Transverse colon (tissue), 4 donors: ENCODE measurements at regions not wholly inside any gene's neighbourhood (a gene's known extent, or its start where the extent isn't known, plus 50 kb on each side); places are given as distances from the start of the nearest gene placed in this dataset.

Source experiments
- DNase-seq: peaks from one replicate; pipeline ENCODE4 v3.0.0-alpha.2; 2019
- H3K27ac ChIP-seq, 4 donors: fragments of 200-600 bp; sonication (generic); 2 replicates each; pipeline ENCODE4 v1.5.1; 2016 to 2018; ENCODE audit warnings: inconsistent platforms in 4 of 4
- H3K27me3 ChIP-seq: fragments of 200-600 bp; sonication (generic); 2 replicates; pipeline ENCODE4 v1.5.1; 2017; ENCODE audit warnings: inconsistent platforms
- H3K36me3 ChIP-seq, 4 donors: fragments of 200-600 bp; sonication (generic); 2 replicates each; pipeline ENCODE4 v1.5.1; 2017 to 2019; ENCODE audit warnings: inconsistent platforms in 4 of 4
- H3K4me1 ChIP-seq, 4 donors: fragments of 200-600 bp; sonication (generic); 2 replicates each; pipeline ENCODE4 v1.5.1; 2017 to 2020; ENCODE audit warnings: inconsistent platforms in 4 of 4
- H3K4me3 ChIP-seq, 4 donors: fragments of 200-600 bp; sonication (generic); 1 replicate in 1 of 4; 2 replicates in 3 of 4; pipeline versions ENCODE4 v1.5.1 to v1.6.1; 2017 to 2019; ENCODE audit warnings: inconsistent platforms in 4 of 4
- H3K9me3 ChIP-seq, 2 donors: fragments of 200-600 bp; sonication (generic); 2 replicates each; pipeline ENCODE4 v1.5.1; 2017 to 2019; ENCODE audit warnings: inconsistent platforms in 2 of 2
- CTCF ChIP-seq, 5 experiments: fragments of 200-600 bp in 3 of 5; fragments of 450-650 bp in 2 of 5; sonication (generic) in 3 of 5; IDR thresholded peaks; 1 replicate in 2 of 5; 2 replicates in 3 of 5; pipeline ENCODE4 v1.5.1; 2016 to 2017; ENCODE audit warnings: antibody characterized with exemption in 5 of 5, inconsistent platforms in 3 of 5, mild to moderate bottlenecking in 2 of 5, moderate library complexity in 1 of 5
- EP300 ChIP-seq: sonication (generic); formaldehyde crosslinking; IDR thresholded peaks from one replicate; pipeline ENCODE4 v1.6.1; 2017; ENCODE audit warnings: antibody characterized with exemption, low read depth
- POLR2A ChIP-seq: fragments of 450-650 bp; IDR thresholded peaks from one replicate; pipeline ENCODE4 v1.6.1; 2016; ENCODE audit warnings: antibody characterized with exemption, mild to moderate bottlenecking, moderate library complexity
- POLR2AphosphoS5 ChIP-seq, 3 donors: sonication (generic); formaldehyde crosslinking; IDR thresholded peaks; one replicate each; pipeline ENCODE4 v1.6.1; 2016; ENCODE audit warnings: antibody characterized with exemption in 3 of 3
- WGBS, 2 donors: methylation state at CpG; one replicate each; pipeline ENCODE4 v1.1.5; 2018; ENCODE audit warnings: low coverage in 1 of 2; 5-methylcytosine and 5-hydroxymethylcytosine counted together
- in situ Hi-C, 4 donors: fragments of 200-750 bp; cut with MboI; loops; one replicate each; pipeline versions ENCODE4 v1.15.0 to v1.15.1; 2017; ENCODE audit warnings: low sequenced_read_pairs in 3 of 4, low pct_ligation_motif_present in 1 of 4, low pct_unique_long_range_greater_than_20kb in 1 of 4
- intact Hi-C: fragments of 100-400 bp; cut with DNase I; formaldehyde crosslinking; loops from one replicate; pipeline ENCODE4 v1.15.1; 2023; ENCODE audit warnings: low total_unique reads

- H3K9me3 ChIP-seq: no peaks in the 10 kb centered on the region
- in situ Hi-C loops: no loop called here
- H3K27me3 ChIP-seq: no peaks in the 10 kb centered on the region
- WGBS, 2 donors: 49 to 90% methylated on average over 1 of the region's 1 CpG
- TF ChIP-seq POLR2A (no peak), POLR2AphosphoS5 (IDR thresholded peaks at IDR 0.05) (no peak), CTCF (IDR thresholded peaks at IDR 0.05) (no peak), EP300 (no peak)
- H3K4me1 ChIP-seq: no peaks in the 10 kb centered on the region
- no peaks in the 10 kb centered on the region for H3K36me3 ChIP-seq
- H3K4me3 ChIP-seq: no peak overlapping the region
- no peak overlapping the region for H3K27ac ChIP-seq
- no peak for DNase-seq
- intact Hi-C loops: no loop called here
Measured at GRCh38 chr13:59471106-59471505, 692.6 kb downstream of the DIAPH3 start.

- intact Hi-C loops (no loop called here), in situ Hi-C loops (no loop called here)
- Histone ChIP-seq H3K36me3 (no peaks in the 10 kb centered on the region), H3K27me3 (no peaks in the 10 kb centered on the region), H3K9me3 (no peaks in the 10 kb centered on the region), H3K27ac (no peak overlapping the region), H3K4me3 (no peak overlapping the region), H3K4me1 (no peaks in the 10 kb centered on the region)
- no peak for TF ChIP-seq EP300
- TF ChIP-seq CTCF (IDR thresholded peaks at IDR 0.05): no peak
- TF ChIP-seq POLR2A: no peak
- no peak for TF ChIP-seq POLR2AphosphoS5 (IDR thresholded peaks at IDR 0.05)
- DNase-seq: no peak
Measured at GRCh38 chr13:59472134-59472533, 691.6 kb downstream of the DIAPH3 start.

DNA sequence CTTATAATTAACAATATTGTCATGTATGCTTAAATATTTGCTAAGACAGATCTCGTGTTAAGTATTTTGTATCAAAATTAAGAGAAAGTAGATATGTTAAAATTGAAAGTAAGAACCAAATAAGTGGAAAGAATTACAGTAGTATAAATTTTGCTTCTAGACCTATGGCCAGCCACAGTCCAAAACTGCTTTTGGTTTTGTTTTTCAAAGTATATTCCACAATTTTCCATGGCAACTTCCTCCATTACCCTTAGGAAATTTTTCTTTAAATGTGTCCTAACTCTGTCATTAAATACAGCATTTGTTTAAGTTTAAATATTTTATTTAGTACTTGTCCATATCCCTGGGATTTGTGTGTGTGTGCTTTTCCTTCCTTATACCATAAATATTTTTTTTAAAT is 689.0 kb downstream of the DIAPH3 start:
- Histone ChIP-seq H3K27ac (no peak overlapping the region), H3K27me3 (no peaks in the 10 kb centered on the region), H3K9me3 (no peaks in the 10 kb centered on the region), H3K4me1 (no peaks in the 10 kb centered on the region), H3K4me3 (no peak overlapping the region), H3K36me3 (no peaks in the 10 kb centered on the region)
- intact Hi-C loops: no loop called here
- DNase-seq: no peak
- in situ Hi-C loops: no loop called here
- TF ChIP-seq POLR2A: no peak
- TF ChIP-seq CTCF (IDR thresholded peaks at IDR 0.05): no peak
- no peak for TF ChIP-seq EP300
- no peak for TF ChIP-seq POLR2AphosphoS5 (IDR thresholded peaks at IDR 0.05)
- WGBS, 2 donors: 30 to 50% methylated on average over 1 of the region's 1 CpG

DNA sequence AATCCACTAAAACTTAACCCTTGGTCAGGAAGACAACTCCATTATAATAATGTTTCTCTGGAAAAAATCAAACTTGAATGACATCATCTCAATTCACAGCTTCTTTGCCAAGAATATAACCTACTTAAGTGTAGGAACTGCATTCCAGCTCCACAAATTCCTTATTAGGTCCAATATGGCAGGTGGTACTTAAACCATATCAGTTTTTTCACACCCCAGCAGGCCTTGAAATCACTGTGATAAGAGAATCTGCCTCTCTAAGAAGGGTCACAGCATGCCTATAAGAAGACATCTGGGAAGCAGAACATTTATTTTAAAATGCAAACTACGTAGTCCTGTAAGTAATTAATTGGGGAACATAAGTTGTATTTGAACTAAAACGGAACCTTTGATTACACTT is 687.8 kb downstream of the DIAPH3 start:
- H3K36me3 ChIP-seq: no peaks in the 10 kb centered on the region
- no peaks in the 10 kb centered on the region for H3K9me3 ChIP-seq
- TF ChIP-seq POLR2A (no peak), POLR2AphosphoS5 (IDR thresholded peaks at IDR 0.05) (no peak), EP300 (no peak), CTCF (IDR thresholded peaks at IDR 0.05) (no peak)
- WGBS, 2 donors: 73 to 74% methylated on average over 2 of the region's 2 CpGs
- intact Hi-C loops: no loop called here
- no peaks in the 10 kb centered on the region for H3K4me1 ChIP-seq
- H3K4me3 ChIP-seq: no peak overlapping the region
- no peak overlapping the region for H3K27ac ChIP-seq
- no peaks in the 10 kb centered on the region for H3K27me3 ChIP-seq
- in situ Hi-C loops: no loop called here
- DNase-seq: no peak
